ENCODE measurements at regions not wholly inside any gene's neighbourhood (a gene's known extent, or its start where the extent isn't known, plus 50 kb on each side); places are given as distances from the start of the nearest gene placed in this dataset.

GRCh38 chr3:103055021-103055520 lies 620.3 kb downstream of the ZPLD1 start:
- DNase-seq (ENCODE audit: low read depth), result peak; percentile 32

GRCh38 chr3:103056542-103056941 lies 621.7 kb downstream of the ZPLD1 start:
- no peak for DNase-seq (ENCODE audit: low read depth)

GRCh38 chr3:103057003-103057402 lies 622.2 kb downstream of the ZPLD1 start:
- DNase-seq (ENCODE audit: low read depth), result no peak

GRCh38 chr3:103057487-103057886 lies 622.7 kb downstream of the ZPLD1 start:
- no peak for DNase-seq (ENCODE audit: low read depth)

GRCh38 chr3:103059432-103059831 lies 624.6 kb downstream of the ZPLD1 start:
- DNase-seq (ENCODE audit: low read depth), result no peak

- no peak for DNase-seq (ENCODE audit: low read depth)
These were observed 625.4 kb downstream of the ZPLD1 start for GRCh38 chr3:103060242-103060641.

- DNase-seq (ENCODE audit: low read depth), result no peak
These were observed 633.1 kb downstream of the ZPLD1 start for GRCh38 chr3:103067963-103068362.

GRCh38 chr3:103075282-103075681 lies 640.5 kb downstream of the ZPLD1 start:
- no peak for DNase-seq (ENCODE audit: low read depth)

GRCh38 chr3:103077910-103078309 lies 643.1 kb downstream of the ZPLD1 start:
- peak; percentile 97 for DNase-seq (ENCODE audit: low read depth)

GRCh38 chr3:103082501-103082900 lies 647.7 kb downstream of the ZPLD1 start:
- peak; percentile 76 for DNase-seq (ENCODE audit: low read depth)

GRCh38 chr3:103083848-103084631 lies 649.2 kb downstream of the ZPLD1 start:
- peak; percentile 29 for DNase-seq (ENCODE audit: low read depth)

GRCh38 chr3:103085465-103085864 lies 650.6 kb downstream of the ZPLD1 start:
- peak; percentile 100 for DNase-seq (ENCODE audit: low read depth)

- DNase-seq (ENCODE audit: low read depth), result no peak
These were observed 654.9 kb downstream of the ZPLD1 start for GRCh38 chr3:103089758-103090157.

GRCh38 chr3:103105206-103105605 lies 670.4 kb downstream of the ZPLD1 start:
- DNase-seq (ENCODE audit: low read depth), result no peak

GRCh38 chr3:103112273-103112672 lies 677.5 kb downstream of the ZPLD1 start:
- no peak for DNase-seq (ENCODE audit: low read depth)

GRCh38 chr3:103126115-103126514 lies 691.3 kb downstream of the ZPLD1 start:
- DNase-seq (ENCODE audit: low read depth), result peak; percentile 79

GRCh38 chr3:103127098-103127630 lies 692.3 kb downstream of the ZPLD1 start:
- DNase-seq (ENCODE audit: low read depth), result peak; percentile 91

- DNase-seq (ENCODE audit: low read depth), result peak; percentile 90
These were observed 692.9 kb downstream of the ZPLD1 start for GRCh38 chr3:103127737-103128136.

- no peak for DNase-seq (ENCODE audit: low read depth)
These were observed 699.4 kb downstream of the ZPLD1 start for GRCh38 chr3:103134023-103134724.

GRCh38 chr3:103136621-103137020 lies 701.8 kb downstream of the ZPLD1 start:
- DNase-seq (ENCODE audit: low read depth), result no peak

GRCh38 chr3:103137830-103138229 lies 703.0 kb downstream of the ZPLD1 start:
- DNase-seq (ENCODE audit: low read depth), result no peak

GRCh38 chr3:103158183-103158582 lies 723.4 kb downstream of the ZPLD1 start:
- DNase-seq (ENCODE audit: low read depth), result no peak

- DNase-seq (ENCODE audit: low read depth), result no peak
These were observed 732.1 kb downstream of the ZPLD1 start for GRCh38 chr3:103166890-103167289.
